ENCODE measurements at regions not wholly inside any gene's neighbourhood (a gene's known extent, or its start where the extent isn't known, plus 50 kb on each side); places are given as distances from the start of the nearest gene placed in this dataset.

GRCh38 chr14:44759277-44759676 is 202.5 kb downstream of the KLHL28 start:
- TF ChIP-seq CREB5 (CRISPR knock-in tag; IDR thresholded peaks at IDR 0.05; ENCODE audit: low read depth) (no peak), OSR1 (CRISPR knock-in tag; IDR thresholded peaks at IDR 0.05) (no peak), RARB (CRISPR knock-in tag; IDR thresholded peaks at IDR 0.05) (no peak), ISL1 (CRISPR knock-in tag; IDR thresholded peaks at IDR 0.05) (no peak), TSHZ2 (CRISPR knock-in tag; IDR thresholded peaks at IDR 0.05) (no peak)

Data from SK-N-SH treated with all-trans-retinoic acid at 6 μM for 48 hours (cell line).